DMS 273 treated with DMSO at 0.1 percent for 48 hours (cell line): ENCODE measurements at regions not wholly inside any gene's neighbourhood (a gene's known extent, or its start where the extent isn't known, plus 50 kb on each side); places are given as distances from the start of the nearest gene placed in this dataset.
"Not testable (repeated sequence)": the region's sequence is repeated elsewhere in the genome, so short reads cannot be mapped to it uniquely, and the experiment has no call there.

Experiments
- DNase-seq: peaks from one replicate; lab custom pipeline; 2025; lab: John Stamatoyannopoulos, UW

DNA sequence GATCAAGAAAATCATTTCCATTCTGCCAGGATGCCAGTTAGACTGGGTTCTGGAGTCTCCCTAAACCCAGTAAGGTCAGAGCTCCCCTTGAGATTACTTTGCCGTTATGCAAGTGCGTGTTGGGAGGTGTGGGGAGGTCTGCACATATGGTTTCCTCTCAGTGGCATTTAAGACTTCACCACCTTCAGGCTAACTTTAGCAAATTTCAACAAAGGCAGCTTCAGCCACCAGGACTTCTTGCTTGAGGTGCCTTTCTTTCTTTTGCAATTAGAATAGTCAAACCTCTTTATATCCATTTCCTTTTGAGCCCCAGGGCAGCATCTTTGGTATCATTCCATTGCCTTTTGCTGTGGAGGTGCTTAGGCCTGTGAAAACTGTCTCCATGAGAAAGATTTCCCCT lies 117.2 kb upstream of the CCND2 start:
- no peak for DNase-seq

GRCh38 chr12:4154672-4155225 lies 118.8 kb upstream of the CCND2 start:
- no peak for DNase-seq

- DNase-seq, result no peak
Observed at GRCh38 chr12:4153343-4153892, 120.1 kb upstream of the CCND2 start.

DNA sequence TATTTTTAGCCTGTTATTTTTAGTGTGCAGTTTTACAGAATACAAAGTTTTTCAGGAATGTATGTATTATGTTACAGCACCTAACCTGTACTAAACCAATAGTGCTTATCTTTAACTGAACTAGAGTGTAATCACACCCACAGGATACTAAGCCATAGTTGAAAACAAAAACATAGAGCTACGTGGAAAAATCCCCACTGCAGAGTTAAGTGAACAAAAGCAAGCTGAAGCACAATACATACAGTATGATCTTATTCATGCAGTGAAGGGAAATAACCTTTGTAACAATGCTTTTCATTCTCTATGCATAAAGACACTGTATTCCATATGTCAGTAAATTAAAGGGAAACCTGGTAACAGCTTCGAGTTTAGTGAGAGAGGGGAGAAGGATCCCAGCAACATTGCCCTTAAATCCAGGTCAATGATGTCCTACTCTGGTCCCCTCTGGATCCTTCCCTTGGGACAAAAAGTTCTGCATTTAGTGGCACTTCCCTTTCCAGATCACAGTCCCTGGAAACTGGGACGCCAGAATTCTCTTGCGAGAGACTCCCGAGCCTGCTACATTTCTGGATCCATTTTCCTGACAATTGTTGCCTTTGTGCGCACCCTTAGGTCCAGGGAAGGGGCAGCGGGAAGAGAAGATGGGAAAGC lies 121.3 kb upstream of the CCND2 start:
- DNase-seq, result no peak

DNA sequence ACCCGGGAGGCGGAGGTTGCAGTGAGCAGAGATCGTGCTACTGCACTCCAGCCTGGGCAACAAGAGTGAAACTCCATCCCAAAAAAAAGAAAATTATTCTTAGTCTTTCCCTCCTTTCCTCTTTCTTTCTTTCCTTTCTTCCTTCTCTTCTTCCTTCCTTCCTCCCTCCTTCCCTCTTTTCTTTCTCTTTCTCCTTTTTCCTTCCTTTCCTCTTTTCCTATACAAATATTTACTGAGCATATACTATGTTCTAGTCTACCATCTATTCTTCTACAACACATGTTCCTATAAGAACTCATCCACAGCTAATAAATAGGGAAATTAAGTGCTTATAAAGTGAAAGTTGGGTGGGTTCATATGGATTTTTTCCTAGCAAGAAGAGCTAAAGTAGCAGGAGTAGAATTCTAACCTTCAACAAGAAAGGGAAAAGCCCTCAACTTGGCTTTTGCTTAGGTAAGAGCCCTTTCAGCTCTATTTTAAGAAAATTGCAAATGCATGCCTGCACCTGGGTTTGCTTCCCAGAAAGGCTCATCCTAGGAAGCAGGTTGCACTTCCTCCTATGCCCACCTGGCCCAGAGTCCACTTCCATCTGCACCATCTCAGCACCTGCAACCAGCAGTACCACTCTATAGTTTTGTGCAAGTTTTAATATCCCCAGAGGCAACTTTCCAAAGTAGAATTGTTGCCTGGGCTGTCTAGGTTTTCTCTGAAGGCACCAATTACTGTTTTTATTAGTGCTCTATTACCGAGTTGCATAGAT lies 122.0 kb upstream of the CCND2 start:
- no peak for DNase-seq

DNA sequence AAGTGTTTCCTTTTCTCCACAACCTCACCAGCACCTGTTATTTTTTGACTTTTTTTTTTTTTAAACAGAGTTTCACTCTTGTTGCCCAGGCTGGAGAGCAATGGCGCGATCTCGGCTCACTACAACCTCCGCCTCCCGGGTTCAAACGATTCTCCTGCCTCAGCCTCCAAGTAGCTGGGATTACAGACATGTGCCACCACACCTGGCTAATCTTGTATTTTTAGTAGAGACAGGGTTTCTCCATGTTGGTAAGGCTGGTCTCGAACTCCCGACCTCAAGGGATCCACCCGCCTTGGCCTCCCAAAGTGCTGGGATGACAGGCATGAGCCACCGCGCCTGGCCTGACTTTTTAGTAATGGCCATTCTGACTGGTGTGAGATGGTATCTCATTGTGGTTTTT lies 123.2 kb upstream of the CCND2 start:
- not testable (repeated sequence) for DNase-seq

GRCh38 chr12:4148418-4149056 lies 125.0 kb upstream of the CCND2 start:
- no peak for DNase-seq

DNA sequence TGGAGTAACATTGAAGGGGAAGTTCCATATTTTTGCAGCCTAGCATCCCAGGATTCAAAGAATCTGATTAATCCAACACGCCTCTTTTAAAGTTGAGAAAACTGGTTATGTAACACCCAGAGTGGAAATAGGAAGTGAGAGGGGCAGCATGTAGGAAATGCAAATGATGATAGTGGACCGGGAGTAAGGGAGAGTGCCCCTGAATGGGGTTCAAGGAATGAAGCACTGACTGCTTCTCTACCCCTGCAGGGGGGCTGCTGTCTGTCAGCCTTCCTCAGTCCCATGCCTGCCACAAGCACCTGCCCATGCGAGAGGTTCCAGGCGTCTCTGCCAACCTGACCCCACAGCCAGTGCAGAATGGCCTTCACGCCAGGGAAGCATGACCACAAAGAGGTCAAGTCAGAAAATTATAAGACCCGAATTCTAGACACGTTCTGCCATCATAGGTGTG lies 126.5 kb upstream of the CCND2 start:
- DNase-seq, result no peak

DNA sequence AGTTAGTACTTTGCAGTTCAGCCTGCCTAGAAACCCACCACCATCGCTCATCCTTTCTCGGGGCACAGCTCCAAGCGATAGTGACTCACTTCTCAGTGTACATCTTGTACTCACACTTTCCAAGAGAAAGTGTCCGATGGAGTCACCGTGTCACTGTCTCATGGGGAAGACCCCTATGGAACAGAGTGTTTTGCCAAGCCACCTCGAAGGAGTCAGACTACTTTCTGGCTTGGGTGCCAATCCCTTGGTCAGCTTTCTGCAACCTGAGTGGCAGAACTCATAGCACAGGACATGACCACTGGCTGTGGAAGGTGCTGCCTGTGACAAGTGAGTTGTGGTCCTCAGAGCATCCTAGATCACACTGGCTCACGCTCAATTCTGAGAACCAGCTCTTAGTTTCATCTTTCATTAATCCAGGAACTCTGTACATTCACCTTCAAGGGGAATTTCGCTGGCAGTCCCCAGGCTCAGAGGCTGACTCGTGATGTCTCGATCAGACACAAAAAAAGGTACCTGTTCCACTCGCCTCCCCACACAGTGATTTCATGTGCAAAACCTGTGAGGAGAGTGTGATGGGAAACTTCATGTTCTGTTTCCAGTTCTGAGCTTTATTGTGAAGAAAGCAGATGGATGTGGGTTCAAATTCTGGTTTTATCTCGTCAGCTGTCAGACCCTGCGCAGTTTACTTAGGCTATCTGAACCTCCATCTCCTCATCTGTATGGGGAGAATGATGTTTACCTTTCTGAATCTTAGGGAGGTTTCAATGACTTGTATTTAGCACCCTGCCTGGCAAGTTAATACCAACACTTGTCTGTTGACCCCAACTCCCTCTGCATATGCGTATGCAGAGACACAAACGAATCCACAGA lies 127.3 kb upstream of the CCND2 start:
- DNase-seq, result no peak

- no peak for DNase-seq
Observed at GRCh38 chr12:4144676-4145075, 128.9 kb upstream of the CCND2 start.

DNA sequence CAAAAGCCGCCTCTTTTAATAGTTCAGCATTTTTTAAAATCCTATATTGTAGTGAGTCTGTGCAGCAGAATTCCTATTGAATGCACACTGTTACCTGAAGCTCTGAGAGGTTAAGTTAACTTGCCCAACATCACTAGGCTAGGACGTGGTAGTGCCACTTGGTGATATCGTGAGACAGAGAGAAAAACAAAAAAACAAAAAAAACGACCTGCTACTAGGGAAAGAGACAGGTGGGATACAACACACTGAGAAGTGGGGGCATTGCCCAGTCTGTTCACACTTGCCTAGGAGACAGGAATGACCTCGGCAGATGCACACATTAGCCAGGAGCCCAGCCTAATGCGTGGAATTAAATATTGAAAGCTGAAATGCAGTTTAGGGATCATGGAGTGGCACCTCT lies 129.7 kb upstream of the CCND2 start:
- no peak for DNase-seq

DNA sequence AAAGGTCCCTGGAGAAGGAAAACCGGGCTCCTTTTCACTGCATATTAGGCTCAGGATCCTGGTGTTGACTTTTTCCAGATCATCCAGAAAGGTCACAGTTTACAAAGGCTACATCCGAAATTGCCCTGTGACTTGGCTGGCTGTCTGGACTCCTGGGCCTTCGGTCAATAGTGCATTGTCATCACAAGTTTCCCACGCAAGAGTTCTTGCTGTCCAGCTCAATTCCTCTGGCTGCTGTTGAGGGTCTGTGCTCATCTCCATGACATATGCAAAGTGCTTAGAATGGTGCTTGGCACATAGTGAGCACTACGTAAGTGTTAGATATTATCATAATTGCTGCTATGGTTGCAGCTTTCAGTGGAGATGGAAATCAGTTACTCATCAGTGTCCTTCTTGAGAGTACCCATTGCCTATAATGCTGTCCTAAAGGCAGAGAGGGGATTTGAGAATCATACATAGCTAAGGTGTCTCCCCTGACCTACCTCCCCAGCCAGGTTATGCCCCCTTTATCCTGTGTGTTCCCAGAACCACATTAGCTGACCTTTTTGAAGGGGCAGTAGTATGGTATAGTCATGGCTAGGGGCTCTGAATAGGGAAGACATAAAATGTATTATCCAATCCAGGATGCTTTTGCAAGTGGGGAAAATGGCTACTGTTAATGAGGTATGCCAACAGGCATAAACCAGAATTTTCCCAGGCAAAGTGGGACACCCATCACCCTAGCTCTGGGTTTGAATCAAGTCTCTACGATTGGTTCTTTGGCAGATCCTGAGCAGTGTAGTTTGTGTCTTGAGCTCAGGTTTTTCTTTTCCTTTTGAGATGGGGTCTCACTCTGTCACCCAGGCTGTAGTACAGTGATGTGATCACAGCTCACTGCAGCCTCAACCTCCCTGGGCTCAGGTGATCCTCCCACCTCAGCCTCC lies 132.0 kb upstream of the CCND2 start:
- no peak for DNase-seq

DNA sequence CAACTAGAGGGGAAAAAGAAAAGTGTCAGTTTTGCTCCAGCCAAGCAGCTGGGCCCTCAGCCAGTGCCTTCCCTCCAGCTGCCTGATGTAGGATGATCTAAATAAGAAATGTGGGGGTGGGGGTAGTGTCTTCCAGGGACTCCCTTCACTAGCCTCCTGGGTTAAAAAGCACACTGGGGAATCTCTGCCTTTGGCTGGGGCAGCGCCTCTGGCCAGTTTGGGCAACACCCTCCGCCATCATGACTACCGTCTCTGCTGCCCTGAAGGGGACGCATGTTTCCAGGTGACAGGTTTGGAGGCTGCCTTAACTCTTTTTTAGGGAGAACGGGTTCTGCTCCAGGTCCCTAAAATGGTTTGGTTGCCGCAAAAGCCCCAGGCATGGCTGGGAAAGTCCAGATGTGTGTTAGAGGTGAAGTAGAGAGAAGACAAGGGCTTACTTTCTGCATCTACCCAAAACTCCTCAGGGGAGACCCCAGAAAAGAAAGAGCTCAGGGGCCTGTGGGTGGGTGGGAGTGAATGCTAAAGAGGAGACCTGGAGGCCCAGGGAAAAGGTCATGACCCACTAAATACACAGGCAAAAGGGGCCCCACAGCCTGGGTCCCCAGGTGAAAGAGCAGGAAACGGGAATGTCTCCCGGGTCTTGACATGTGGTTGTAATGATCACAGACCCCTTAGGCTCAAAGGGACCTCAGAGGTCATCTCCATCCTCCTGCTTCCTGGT lies 132.8 kb upstream of the CCND2 start:
- DNase-seq, result no peak

GRCh38 chr12:4139191-4139590 lies 134.4 kb upstream of the CCND2 start:
- DNase-seq, result no peak

GRCh38 chr12:4138532-4138931 lies 135.0 kb upstream of the CCND2 start:
- not testable (repeated sequence) for DNase-seq

- no peak for DNase-seq
Observed at GRCh38 chr12:4138051-4138450, 135.5 kb upstream of the CCND2 start.

DNA sequence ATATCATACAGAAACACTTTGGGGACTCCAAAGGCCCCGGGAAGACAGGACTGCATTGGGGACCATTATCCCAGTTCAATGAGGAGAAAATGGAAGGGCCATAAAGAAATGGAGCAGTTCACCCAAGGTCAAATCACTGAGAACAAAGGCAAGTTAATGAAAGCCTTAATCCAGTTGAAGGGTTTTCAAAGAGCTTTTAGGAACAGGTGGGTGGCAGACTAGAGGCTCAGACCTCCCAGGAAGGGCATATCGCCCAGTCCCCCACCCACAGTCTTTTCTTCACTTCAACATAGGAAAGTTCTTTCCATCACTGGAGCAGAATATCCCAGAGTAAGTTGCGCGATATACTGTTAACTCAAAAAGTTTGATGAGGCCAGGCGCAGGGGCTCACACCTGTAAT lies 136.1 kb upstream of the CCND2 start:
- DNase-seq, result no peak

- no peak for DNase-seq
Observed at GRCh38 chr12:4137015-4137414, 136.5 kb upstream of the CCND2 start.

- no peak for DNase-seq
Observed at GRCh38 chr12:4135919-4136605, 137.5 kb upstream of the CCND2 start.
